Germinal center (tissue), 1 donor: ENCODE measurements at regions not wholly inside any gene's neighbourhood (a gene's known extent, or its start where the extent isn't known, plus 50 kb on each side); places are given as distances from the start of the nearest gene placed in this dataset.

Source experiments
- DNase-seq: peaks from one replicate; pipeline ENCODE4 v3.0.0; 2012; ENCODE audit warnings: mixed read lengths, low spot score

GRCh38 chr4:100083289-100083688 lies 107.0 kb downstream of the DDIT4L start:
- DNase-seq = no peak

DNA sequence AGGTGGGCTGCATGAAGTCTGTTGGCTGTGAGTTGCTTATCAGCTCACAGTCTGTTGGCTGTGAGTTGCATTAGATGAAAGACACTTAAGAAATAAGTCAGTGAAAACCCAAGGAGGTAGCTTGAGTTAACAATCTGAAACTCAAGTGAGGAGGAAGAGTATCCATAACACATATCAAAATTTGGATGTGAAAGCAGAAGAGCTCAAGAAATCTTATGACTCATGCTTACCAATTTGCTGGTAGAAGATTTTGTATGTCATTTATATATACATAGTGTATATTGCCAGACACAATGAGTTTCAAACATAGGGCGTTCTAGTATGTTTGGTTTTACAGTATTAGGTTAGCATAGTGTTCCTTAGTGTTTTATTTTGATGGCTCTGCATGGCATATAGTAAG lies 107.4 kb downstream of the DDIT4L start:
- DNase-seq = no peak

GRCh38 chr4:100081491-100081890 lies 108.8 kb downstream of the DDIT4L start:
- no peak for DNase-seq

- no peak for DNase-seq
These were observed 111.0 kb downstream of the DDIT4L start for GRCh38 chr4:100079264-100079663.

GRCh38 chr4:100076753-100077152 lies 113.5 kb downstream of the DDIT4L start:
- DNase-seq = no peak

DNA sequence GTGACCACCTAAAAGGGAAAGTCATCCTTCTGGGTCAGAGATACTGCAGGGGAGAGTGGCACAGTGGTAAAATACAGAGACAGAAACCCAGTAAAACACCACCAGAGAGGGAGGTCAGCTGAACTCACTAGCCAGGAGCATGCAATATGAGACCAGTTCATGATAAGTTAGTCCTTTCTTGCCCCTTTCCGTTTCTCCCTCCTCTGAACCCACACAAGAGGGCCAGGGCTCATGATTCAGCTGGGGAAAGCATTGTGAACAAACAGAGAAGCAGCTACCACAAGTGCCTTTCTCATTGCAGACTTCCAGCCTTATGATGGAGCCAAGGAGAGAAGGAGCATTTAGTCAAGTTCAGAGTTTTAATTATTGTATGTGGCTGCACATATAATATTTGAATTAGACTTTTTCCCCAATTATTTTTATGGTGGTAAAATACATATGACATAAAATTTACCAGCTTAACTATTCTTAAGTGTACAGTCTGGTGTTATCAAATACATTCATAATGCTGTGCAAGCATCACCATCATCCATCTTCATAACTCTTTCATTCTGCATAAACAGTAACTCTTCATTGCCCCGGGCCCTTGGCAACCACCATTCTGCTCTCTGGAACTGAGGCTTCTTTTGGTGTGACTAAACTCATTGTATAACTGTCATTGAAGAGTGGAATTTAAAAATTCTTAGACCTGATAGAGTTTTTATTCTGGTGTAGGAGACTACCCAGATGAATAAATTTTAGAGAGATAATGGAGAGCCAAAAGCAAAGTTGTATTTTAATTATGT lies 114.6 kb downstream of the DDIT4L start:
- no peak for DNase-seq

- no peak for DNase-seq
These were observed 115.2 kb downstream of the DDIT4L start for GRCh38 chr4:100075056-100075455.

DNA sequence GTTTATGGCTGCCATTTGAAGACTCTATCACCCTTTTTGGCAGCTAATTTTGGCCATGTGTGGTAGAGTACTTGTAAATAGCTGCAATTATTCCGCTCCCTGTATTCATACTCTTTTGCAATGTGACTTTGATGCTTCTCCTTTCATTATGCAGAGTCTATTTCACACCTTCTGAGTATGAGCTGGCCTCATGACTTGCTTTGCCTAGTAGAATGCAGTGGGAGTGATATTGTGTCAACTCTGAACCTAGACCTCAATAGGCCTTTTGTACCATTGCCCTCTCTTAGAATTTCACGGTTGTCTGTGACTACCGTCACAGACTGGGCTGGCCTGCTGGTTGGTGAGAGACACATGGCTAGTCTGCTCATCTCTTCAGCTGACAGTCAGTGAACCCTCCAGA lies 118.8 kb downstream of the DDIT4L start:
- no peak for DNase-seq

- DNase-seq = no peak
These were observed 119.4 kb downstream of the DDIT4L start for GRCh38 chr4:100070868-100071267.

DNA sequence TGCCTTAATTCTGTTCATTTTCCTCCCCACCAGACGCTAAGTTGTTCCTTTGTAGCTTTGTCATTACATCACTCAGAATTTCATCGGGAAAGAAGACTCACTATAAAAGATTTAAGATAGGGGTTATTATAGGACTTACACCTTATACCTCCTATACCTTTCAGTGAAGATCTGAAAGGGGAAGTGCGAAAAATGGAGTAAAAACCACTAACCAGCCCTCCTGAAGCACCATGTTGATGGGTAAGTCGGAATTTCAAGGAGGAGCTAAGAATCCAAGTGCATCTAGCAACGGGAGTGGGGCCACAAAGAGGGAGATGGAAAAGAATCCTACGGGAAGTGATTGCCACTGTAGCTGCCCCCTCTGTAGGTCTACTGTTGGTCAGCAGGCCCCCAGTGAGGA lies 119.1 kb upstream of the H2AZ1 start:
- no peak for DNase-seq

- DNase-seq = no peak
These were observed 117.2 kb upstream of the H2AZ1 start for GRCh38 chr4:100067255-100067654.

- no peak for DNase-seq
These were observed 113.3 kb upstream of the H2AZ1 start for GRCh38 chr4:100063355-100063754.

- DNase-seq = no peak
These were observed 112.8 kb upstream of the H2AZ1 start for GRCh38 chr4:100062921-100063320.

DNA sequence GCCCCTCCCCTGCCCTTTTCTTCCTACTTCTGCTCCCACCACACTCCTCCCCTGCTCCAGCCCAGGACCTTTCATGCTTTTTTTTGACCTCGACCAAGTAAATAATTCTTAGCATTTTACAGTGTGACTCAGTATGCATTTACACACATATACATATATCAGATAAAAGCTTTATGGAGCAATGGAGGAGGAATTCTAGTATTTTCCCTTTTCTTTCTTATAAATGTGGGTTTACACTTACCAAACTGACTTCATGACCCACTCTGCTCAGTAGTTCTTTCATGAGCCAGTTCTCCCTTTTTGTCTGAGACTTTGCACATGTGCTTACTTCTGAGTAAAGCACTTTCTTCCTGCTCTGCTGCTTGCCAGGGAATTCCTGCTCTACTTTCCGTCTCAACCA lies 111.8 kb upstream of the H2AZ1 start:
- no peak for DNase-seq

GRCh38 chr4:100060765-100061416 lies 110.8 kb upstream of the H2AZ1 start:
- no peak for DNase-seq

DNA sequence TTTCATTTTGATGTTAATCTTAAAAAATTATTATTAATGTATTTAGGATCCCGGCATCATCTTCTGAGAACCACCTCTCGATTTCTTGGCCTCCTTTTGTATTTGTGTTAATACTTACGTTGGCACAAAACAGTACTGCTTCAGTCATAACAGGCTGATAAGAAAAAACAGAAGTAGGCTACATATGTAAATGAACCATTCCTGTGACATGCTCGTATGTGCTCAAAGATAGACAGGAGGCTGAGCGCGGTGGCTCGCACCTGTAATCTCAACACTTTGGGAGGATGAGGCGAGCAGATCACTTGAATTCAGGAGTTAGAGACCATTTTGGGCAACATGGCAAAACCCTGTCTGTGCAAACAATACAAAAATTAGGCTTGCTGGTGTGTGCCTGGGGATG lies 109.4 kb upstream of the H2AZ1 start:
- peak; percentile 22 for DNase-seq

- DNase-seq = no peak
These were observed 106.6 kb upstream of the H2AZ1 start for GRCh38 chr4:100056701-100057100.

DNA sequence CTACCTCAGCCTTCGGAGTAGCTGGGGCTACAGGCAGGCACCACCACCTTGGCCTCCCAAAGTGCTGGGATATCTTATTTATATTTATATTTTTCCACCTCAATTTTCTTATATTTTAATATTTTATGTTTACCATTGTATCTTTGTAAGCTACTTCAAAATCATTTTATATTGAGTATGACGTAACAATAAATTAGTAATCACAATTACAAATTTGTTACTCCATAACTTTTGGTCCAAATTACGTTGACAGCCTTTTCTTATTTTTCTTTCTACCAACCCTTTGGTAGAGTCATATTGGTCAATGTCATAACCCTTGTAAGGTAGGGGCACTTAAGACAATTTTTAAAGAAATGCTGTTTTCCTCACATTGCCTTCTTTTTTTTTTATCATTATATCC lies 104.0 kb upstream of the H2AZ1 start:
- no peak for DNase-seq

GRCh38 chr4:100049872-100050271 lies 99.8 kb upstream of the H2AZ1 start:
- no peak for DNase-seq

DNA sequence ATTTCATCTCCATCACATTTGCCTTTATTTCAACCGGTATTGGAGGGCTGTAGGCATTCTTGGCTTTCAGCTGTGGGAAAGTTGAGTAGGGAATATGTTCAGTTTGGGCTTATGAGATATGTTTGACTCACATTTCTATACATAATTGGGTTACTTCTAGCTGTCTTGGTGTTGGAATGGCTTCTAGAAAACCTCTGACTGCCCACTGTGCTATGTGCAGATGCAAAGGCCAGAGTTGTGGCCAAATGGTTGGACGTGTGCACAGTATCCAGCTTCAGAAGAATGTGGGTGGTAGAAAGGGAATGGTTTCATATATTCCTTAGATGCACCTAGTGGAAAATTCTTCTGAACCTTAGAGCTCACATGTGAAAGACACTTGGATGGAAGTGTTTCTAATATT lies 92.6 kb upstream of the H2AZ1 start:
- no peak for DNase-seq

GRCh38 chr4:100042235-100042634 lies 92.2 kb upstream of the H2AZ1 start:
- DNase-seq = no peak

DNA sequence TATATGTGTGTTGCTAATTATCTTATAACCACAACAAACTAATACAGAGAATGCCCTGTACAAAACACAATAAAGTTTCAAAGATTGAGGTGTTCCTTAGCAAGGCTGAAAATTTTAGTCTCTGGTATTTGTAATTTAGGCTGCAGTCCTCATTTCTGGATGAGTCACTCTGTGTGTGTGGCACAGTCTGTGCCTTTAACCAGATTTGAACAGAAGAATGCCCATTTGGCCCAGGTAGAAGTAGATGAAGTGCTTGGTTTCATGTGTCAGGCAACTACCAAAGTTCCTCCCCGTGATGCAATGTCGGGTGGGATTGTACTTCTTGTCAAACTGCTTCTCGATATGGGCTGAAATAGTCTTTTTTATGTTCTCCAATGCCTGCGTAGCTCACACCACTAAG lies 91.6 kb upstream of the H2AZ1 start:
- no peak for DNase-seq

- DNase-seq = no peak
These were observed 84.1 kb upstream of the H2AZ1 start for GRCh38 chr4:100034023-100034664.
